SW 1271 (cell line): ENCODE measurements at regions not wholly inside any gene's neighbourhood (a gene's known extent, or its start where the extent isn't known, plus 50 kb on each side); places are given as distances from the start of the nearest gene placed in this dataset.

Source experiments
- DNase-seq, 2 experiments: peaks; one replicate each; lab custom pipeline; 2025; lab: John Stamatoyannopoulos, UW

GRCh38 chr20:57804470-57805250 lies 94.8 kb upstream of the PMEPA1 start:
- DNase-seq = no peak

GRCh38 chr20:57803508-57804005 lies 93.7 kb upstream of the PMEPA1 start:
- DNase-seq = no peak

GRCh38 chr20:57802765-57803507 lies 93.1 kb upstream of the PMEPA1 start:
- no peak for DNase-seq

- no peak for DNase-seq
Observed at GRCh38 chr20:57801581-57801980, 91.8 kb upstream of the PMEPA1 start.

GRCh38 chr20:57800791-57801430 lies 91.1 kb upstream of the PMEPA1 start:
- DNase-seq = no peak

- no peak for DNase-seq
Observed at GRCh38 chr20:57797401-57797800, 87.6 kb upstream of the PMEPA1 start.

GRCh38 chr20:57795977-57796560 lies 86.3 kb upstream of the PMEPA1 start:
- no peak for DNase-seq

GRCh38 chr20:57795342-57795697 lies 85.5 kb upstream of the PMEPA1 start:
- DNase-seq = no peak

GRCh38 chr20:57794600-57795341 lies 85.0 kb upstream of the PMEPA1 start:
- DNase-seq = no peak

GRCh38 chr20:57794036-57794435 lies 84.2 kb upstream of the PMEPA1 start:
- DNase-seq = no peak

GRCh38 chr20:57793421-57793820 lies 83.6 kb upstream of the PMEPA1 start:
- DNase-seq = no peak

- DNase-seq = no peak
Observed at GRCh38 chr20:57792386-57793080, 82.7 kb upstream of the PMEPA1 start.

GRCh38 chr20:57791966-57792365 lies 82.2 kb upstream of the PMEPA1 start:
- no peak for DNase-seq

GRCh38 chr20:57791178-57791962 lies 81.6 kb upstream of the PMEPA1 start:
- no peak for DNase-seq

- no peak for DNase-seq
Observed at GRCh38 chr20:57790176-57790575, 80.4 kb upstream of the PMEPA1 start.

- no peak for DNase-seq
Observed at GRCh38 chr20:57788936-57789613, 79.3 kb upstream of the PMEPA1 start.

GRCh38 chr20:57787990-57788781 lies 78.4 kb upstream of the PMEPA1 start:
- no peak for DNase-seq

GRCh38 chr20:57787151-57787989 lies 77.6 kb upstream of the PMEPA1 start:
- no peak for DNase-seq
